SKM-1 treated with dmso at 0.1 percent for 144 hours (cell line): ENCODE measurements at regions not wholly inside any gene's neighbourhood (a gene's known extent, or its start where the extent isn't known, plus 50 kb on each side); places are given as distances from the start of the nearest gene placed in this dataset.
"Not testable (repeated sequence)": the region's sequence is repeated elsewhere in the genome, so short reads cannot be mapped to it uniquely, and the experiment has no call there.

Experiments
- DNase-seq: peaks from one replicate; lab custom pipeline; 2025; ENCODE audit not compliant: unreplicated experiment; lab: John Stamatoyannopoulos, UW

GRCh38 chr10:6986927-6987326 lies 406.9 kb upstream of the PRKCQ start:
- DNase-seq = no peak

GRCh38 chr10:6985644-6986043 lies 405.6 kb upstream of the PRKCQ start:
- no peak for DNase-seq

GRCh38 chr10:6984971-6985370 lies 404.9 kb upstream of the PRKCQ start:
- DNase-seq = no peak

- not testable (repeated sequence) for DNase-seq
These were observed 403.9 kb upstream of the PRKCQ start for GRCh38 chr10:6984016-6984415.

- no peak for DNase-seq
These were observed 400.3 kb upstream of the PRKCQ start for GRCh38 chr10:6980353-6980752.

- DNase-seq = no peak
These were observed 399.3 kb upstream of the PRKCQ start for GRCh38 chr10:6979371-6979770.

GRCh38 chr10:6978187-6978627 lies 398.1 kb upstream of the PRKCQ start:
- no peak for DNase-seq

GRCh38 chr10:6977398-6978186 lies 397.5 kb upstream of the PRKCQ start:
- DNase-seq = no peak

- no peak for DNase-seq
These were observed 393.8 kb upstream of the PRKCQ start for GRCh38 chr10:6973899-6974298.

GRCh38 chr10:6972226-6972625 lies 392.1 kb upstream of the PRKCQ start:
- no peak for DNase-seq

GRCh38 chr10:6969659-6970058 lies 389.6 kb upstream of the PRKCQ start:
- DNase-seq = no peak

GRCh38 chr10:6964543-6964942 lies 384.5 kb upstream of the PRKCQ start:
- DNase-seq = no peak

- no peak for DNase-seq
These were observed 382.5 kb upstream of the PRKCQ start for GRCh38 chr10:6962576-6962975.

GRCh38 chr10:6958711-6959110 lies 378.6 kb upstream of the PRKCQ start:
- DNase-seq = no peak

GRCh38 chr10:6958254-6958653 lies 378.2 kb upstream of the PRKCQ start:
- DNase-seq = peak; percentile 37

- no peak for DNase-seq
These were observed 377.8 kb upstream of the PRKCQ start for GRCh38 chr10:6957851-6958250.

- no peak for DNase-seq
These were observed 376.5 kb upstream of the PRKCQ start for GRCh38 chr10:6956562-6956961.

- DNase-seq = no peak
These were observed 373.3 kb upstream of the PRKCQ start for GRCh38 chr10:6953271-6953801.

GRCh38 chr10:6951732-6952131 lies 371.7 kb upstream of the PRKCQ start:
- DNase-seq = no peak

- no peak for DNase-seq
These were observed 370.1 kb upstream of the PRKCQ start for GRCh38 chr10:6950133-6950532.

- no peak for DNase-seq
These were observed 364.4 kb upstream of the PRKCQ start for GRCh38 chr10:6944436-6944835.

GRCh38 chr10:6938384-6938783 lies 358.3 kb upstream of the PRKCQ start:
- DNase-seq = no peak

GRCh38 chr10:6936931-6937330 lies 356.9 kb upstream of the PRKCQ start:
- DNase-seq = no peak
